ENCODE measurements at regions not wholly inside any gene's neighbourhood (a gene's known extent, or its start where the extent isn't known, plus 50 kb on each side); places are given as distances from the start of the nearest gene placed in this dataset.
A peak's percentile ranks its signal among the peaks of the same experiment; 100 is the strongest.
"Not testable (repeated sequence)": the region's sequence is repeated elsewhere in the genome, so short reads cannot be mapped to it uniquely, and the experiment has no call there.

GRCh38 chrX:130467936-130468335 is 66.1 kb downstream of the RBMX2 start:
- TF ChIP-seq CTCF (IDR thresholded peaks at IDR 0.05; ENCODE audit: partially characterized antibody, unreplicated experiment), result no peak
- Mint-ChIP-seq H3K27me3 (ENCODE audit: unreplicated experiment) (no peaks in the 10 kb centered on the region), H3K4me1 (ENCODE audit: low read depth, unreplicated experiment) (peaks cover 3% of the 10 kb centered on the region), H3K9me3 (ENCODE audit: unreplicated experiment) (no peaks in the 10 kb centered on the region), H3K27ac (ENCODE audit: unreplicated experiment) (no peak overlapping the region), H3K4me3 (ENCODE audit: unreplicated experiment) (no peak overlapping the region), H3K36me3 (ENCODE audit: unreplicated experiment) (no peaks in the 10 kb centered on the region)
- no peak for DNase-seq

- Mint-ChIP-seq H3K4me3 (ENCODE audit: unreplicated experiment) (no peak overlapping the region), H3K27me3 (ENCODE audit: unreplicated experiment) (no peaks in the 10 kb centered on the region), H3K27ac (ENCODE audit: unreplicated experiment) (no peak overlapping the region), H3K4me1 (ENCODE audit: low read depth, unreplicated experiment) (peaks cover 3% of the 10 kb centered on the region), H3K9me3 (ENCODE audit: unreplicated experiment) (no peaks in the 10 kb centered on the region), H3K36me3 (ENCODE audit: unreplicated experiment) (no peaks in the 10 kb centered on the region)
- no peak for TF ChIP-seq CTCF (IDR thresholded peaks at IDR 0.05; ENCODE audit: partially characterized antibody, unreplicated experiment)
- no peak for DNase-seq
Observed at GRCh38 chrX:130468395-130468923, 66.7 kb downstream of the RBMX2 start.

- Mint-ChIP-seq H3K27me3 (ENCODE audit: unreplicated experiment) (no peaks in the 10 kb centered on the region), H3K4me1 (ENCODE audit: low read depth, unreplicated experiment) (peaks cover 4% of the 10 kb centered on the region), H3K4me3 (ENCODE audit: unreplicated experiment) (no peak overlapping the region), H3K36me3 (ENCODE audit: unreplicated experiment) (no peaks in the 10 kb centered on the region), H3K9me3 (ENCODE audit: unreplicated experiment) (no peaks in the 10 kb centered on the region), H3K27ac (ENCODE audit: unreplicated experiment) (peak overlapping the region; percentile 59)
- TF ChIP-seq CTCF (IDR thresholded peaks at IDR 0.05; ENCODE audit: partially characterized antibody, unreplicated experiment), result no peak
- no peak for DNase-seq
Observed at GRCh38 chrX:130482871-130483270, 81.1 kb downstream of the RBMX2 start.

GRCh38 chrX:130485870-130486269 is 84.1 kb downstream of the RBMX2 start:
- no peaks in the 10 kb centered on the region for H3K27me3 Mint-ChIP-seq (ENCODE audit: unreplicated experiment)
- no peak for DNase-seq
- no peaks in the 10 kb centered on the region for H3K36me3 Mint-ChIP-seq (ENCODE audit: unreplicated experiment)
- no peaks in the 10 kb centered on the region for H3K9me3 Mint-ChIP-seq (ENCODE audit: unreplicated experiment)
- no peak for TF ChIP-seq CTCF (IDR thresholded peaks at IDR 0.05; ENCODE audit: partially characterized antibody, unreplicated experiment)
- H3K4me1 Mint-ChIP-seq (ENCODE audit: low read depth, unreplicated experiment), result peaks cover 4% of the 10 kb centered on the region
- no peak overlapping the region for H3K27ac Mint-ChIP-seq (ENCODE audit: unreplicated experiment)
- no peak overlapping the region for H3K4me3 Mint-ChIP-seq (ENCODE audit: unreplicated experiment)

- H3K36me3 Mint-ChIP-seq (ENCODE audit: unreplicated experiment); H3K4me3 Mint-ChIP-seq (ENCODE audit: unreplicated experiment); H3K9me3 Mint-ChIP-seq (ENCODE audit: unreplicated experiment); DNase-seq; H3K4me1 Mint-ChIP-seq (ENCODE audit: low read depth, unreplicated experiment); H3K27ac Mint-ChIP-seq (ENCODE audit: unreplicated experiment); H3K27me3 Mint-ChIP-seq (ENCODE audit: unreplicated experiment): not testable (repeated sequence)
Observed at GRCh38 chrX:130495502-130495901, 93.7 kb downstream of the RBMX2 start.
